GM18873 (cell line): ENCODE measurements at regions not wholly inside any gene's neighbourhood (a gene's known extent, or its start where the extent isn't known, plus 50 kb on each side); places are given as distances from the start of the nearest gene placed in this dataset.
"Not testable (repeated sequence)": the region's sequence is repeated elsewhere in the genome, so short reads cannot be mapped to it uniquely, and the experiment has no call there.

Experiments
- ATAC-seq: cut with Tn5 transposase; IDR thresholded peaks from one replicate; pipeline ENCODE4 v1.9.1; 2021; ENCODE audit warnings: mild to moderate bottlenecking, moderate library complexity, moderate number of reproducible peaks; ENCODE audit not compliant: unreplicated experiment, low FRiP score

DNA sequence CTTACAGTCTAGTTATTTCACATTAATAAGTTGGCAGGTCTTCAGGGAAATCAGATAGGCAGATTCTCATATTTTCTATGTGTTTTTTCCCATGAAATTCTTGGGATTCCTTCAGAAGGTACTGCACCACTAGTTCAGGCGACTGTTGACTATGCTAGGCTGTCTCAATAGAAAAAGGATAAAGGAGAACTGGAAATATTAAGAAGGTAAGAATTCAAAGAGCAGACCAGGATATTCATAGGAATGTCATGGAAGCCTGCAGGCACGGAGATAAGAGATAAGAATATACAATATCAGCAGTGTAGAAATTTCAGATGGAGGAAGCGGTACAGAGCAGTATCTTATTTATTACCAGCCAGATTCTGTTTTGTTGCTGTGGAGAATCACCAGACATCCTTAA lies 432.1 kb upstream of the MDFIC2 start:
- no peak for ATAC-seq

DNA sequence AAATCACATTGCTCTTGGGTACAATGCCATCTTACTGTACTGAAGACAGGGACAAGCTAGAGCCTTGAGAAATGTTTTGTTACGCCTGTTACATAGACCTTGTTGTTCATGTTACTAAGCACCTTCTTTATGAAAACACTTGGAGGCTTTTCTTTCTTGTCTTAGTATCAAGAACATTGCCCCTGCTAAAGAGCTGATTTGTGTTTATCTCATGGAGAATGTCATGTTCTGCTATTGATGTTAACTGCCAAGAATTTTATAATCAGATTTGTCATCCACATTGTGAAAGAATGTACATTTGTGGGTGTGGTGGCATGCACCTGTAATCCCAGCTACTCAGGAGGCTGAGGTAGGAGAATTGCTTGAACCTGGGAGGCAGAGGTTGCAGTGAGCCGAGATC lies 431.3 kb upstream of the MDFIC2 start:
- no peak for ATAC-seq

GRCh38 chr3:70742081-70742480 lies 429.6 kb upstream of the MDFIC2 start:
- no peak for ATAC-seq

- no peak for ATAC-seq
Measured at GRCh38 chr3:70740872-70741271, 428.4 kb upstream of the MDFIC2 start.

DNA sequence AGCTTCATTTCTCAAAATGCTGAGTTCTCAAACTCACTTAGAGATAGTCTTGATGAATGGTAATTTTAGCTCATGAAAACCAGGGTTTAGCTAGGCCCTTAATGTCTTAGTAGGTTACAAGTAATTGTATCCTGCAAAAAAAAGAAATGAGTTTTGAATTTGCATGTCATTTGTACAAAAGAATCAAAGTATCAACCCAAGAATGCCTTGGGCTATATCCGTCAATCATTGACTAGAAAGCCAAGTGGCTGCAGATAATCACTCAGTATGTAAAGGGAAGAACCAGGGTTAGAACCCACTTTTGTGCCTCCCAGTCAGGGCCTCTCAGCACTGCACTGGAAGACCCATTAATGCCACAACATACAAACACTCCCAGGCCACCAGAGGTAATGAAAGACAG lies 427.6 kb upstream of the MDFIC2 start:
- ATAC-seq = no peak

DNA sequence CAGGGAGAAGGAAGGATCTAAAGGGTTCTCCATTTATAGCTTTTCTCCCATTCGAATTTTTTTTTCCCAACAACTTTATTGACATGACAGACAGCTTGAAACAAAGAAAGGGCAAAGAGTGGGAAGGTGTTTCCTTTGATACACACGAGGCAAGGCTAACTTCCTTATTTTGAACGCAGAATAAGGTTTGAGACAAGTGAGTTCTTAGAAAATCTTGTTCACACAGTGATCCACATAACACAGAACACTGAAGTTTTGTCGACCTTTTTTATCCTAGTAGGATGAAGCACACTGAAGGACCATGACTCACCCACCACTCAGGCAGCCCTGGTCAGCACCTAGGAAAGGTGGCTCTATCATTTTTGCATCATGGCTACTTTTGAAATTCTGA lies 425.8 kb upstream of the MDFIC2 start:
- ATAC-seq = no peak

DNA sequence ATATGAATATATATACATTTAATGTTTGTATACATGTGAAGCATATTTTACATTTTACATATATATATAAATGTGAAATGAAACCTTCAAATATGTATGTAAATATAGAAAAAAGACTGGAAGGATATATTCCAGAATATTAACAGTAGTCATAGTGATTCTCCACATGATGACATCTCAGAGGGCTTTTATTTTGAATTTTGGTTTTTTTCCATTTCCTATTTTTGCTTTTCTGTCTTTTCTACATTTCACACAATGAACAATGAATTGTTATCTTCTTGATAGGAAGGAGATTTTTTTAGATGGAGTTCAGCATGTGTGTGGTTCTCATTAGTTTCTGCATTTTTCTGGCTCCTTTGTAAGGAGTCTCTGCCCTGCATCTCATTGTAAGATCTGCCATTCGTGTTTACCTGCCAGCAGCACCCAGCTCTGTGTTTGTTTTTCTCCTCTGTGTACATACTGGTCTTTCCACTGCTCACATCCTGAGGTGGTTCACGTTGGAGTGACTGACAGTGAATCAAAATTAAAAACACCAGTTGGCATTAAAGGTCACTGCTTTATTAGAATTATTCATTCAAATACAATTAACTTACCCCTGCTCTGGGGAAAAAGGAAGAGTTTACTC lies 425.3 kb upstream of the MDFIC2 start:
- no peak for ATAC-seq

GRCh38 chr3:70736009-70736408 lies 423.6 kb upstream of the MDFIC2 start:
- no peak for ATAC-seq

- no peak for ATAC-seq
Measured at GRCh38 chr3:70734756-70735155, 422.3 kb upstream of the MDFIC2 start.

DNA sequence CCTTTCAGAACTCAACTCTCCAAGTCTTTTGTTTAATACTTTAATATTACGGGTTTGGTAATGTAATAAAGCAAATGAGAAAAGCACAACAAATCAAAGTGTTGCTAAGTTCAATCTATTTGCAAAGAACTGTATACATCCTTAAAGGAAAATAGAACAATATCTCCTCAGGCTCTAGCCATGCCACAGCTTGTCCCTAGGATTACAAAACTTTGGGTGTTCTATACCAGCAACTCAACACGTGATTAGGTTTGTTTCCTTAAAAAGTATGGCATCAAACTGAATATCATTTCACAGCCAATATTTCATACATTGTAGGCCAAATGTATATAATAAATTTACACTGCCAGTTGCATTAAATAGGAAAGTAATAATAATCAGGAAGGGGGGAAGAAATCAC lies 418.6 kb upstream of the MDFIC2 start:
- no peak for ATAC-seq

DNA sequence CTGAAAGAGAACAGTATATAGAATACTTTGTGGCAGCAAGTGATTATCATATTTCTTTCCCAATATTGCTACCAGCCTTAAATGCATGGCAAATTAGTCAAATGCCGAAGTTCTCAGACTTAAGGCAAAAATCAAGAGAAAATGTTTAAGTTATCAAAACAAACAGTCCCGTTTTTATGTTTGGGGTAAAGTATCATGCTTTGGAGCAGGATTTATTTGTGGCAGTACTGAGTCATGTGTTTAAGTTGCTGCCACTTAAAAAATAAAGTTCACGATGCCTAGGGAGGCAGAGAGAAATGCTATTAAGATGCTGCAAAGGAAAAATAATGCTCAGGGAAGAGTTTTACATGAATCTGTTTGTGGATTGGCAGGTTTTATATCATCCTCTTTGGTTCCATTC lies 417.4 kb upstream of the MDFIC2 start:
- no peak for ATAC-seq

- ATAC-seq = no peak
Measured at GRCh38 chr3:70728311-70728710, 415.9 kb upstream of the MDFIC2 start.

DNA sequence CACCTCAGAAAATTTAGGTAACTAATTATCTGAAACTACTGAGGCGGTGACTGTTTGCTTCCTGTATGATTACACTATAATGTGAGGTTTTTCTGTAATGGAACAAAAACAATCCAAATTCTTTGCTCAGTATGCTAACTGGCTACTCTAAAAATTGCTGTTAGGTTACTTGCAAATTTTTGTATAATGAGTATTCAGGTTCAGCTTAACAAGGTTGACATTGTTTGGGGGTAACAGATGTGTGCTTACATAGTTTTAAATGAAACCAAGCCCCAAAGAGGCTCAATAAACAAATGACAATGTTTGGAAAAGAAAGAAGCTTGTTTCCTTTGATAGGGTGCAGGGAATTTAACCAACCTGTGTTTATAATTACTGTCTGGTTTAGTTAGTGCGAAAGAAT lies 414.5 kb upstream of the MDFIC2 start:
- ATAC-seq = no peak

GRCh38 chr3:70726096-70726938 lies 413.9 kb upstream of the MDFIC2 start:
- no peak for ATAC-seq

DNA sequence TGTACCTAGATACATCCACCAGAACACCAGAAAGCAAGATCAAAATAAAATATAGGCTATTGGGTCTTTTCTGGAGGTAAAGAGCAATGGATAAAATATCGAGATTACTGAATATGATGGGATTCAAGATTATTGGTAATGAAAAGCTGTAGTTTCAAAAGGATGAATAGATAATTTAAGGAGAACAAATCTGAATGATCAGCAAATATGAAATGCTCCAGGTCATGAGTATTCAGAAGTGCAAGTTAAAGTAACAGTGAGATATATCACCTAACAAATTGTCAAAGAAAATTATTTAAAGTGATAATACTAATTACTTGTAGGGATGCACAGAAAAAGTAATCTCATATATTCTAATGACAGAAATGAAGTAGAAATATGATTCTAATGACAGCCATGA lies 409.6 kb upstream of the MDFIC2 start:
- no peak for ATAC-seq

DNA sequence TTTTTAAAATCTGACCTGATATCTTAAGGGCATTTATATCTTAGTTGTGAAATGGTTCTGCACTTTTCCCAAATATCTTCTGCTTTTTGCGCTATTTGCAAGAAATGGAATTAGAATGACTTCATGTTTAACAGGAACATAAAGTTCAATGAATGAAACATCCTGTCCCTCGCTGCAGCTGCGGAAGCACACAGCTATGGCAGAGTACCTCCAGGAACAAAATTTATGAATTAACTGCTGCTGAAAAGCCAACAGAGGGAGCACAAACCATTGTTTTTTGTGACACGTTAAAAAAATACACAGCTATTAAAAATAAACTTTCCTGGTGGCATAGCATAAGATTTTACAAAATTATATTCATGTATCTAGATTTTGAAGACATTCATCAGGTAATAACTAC lies 404.4 kb upstream of the MDFIC2 start:
- ATAC-seq = no peak

DNA sequence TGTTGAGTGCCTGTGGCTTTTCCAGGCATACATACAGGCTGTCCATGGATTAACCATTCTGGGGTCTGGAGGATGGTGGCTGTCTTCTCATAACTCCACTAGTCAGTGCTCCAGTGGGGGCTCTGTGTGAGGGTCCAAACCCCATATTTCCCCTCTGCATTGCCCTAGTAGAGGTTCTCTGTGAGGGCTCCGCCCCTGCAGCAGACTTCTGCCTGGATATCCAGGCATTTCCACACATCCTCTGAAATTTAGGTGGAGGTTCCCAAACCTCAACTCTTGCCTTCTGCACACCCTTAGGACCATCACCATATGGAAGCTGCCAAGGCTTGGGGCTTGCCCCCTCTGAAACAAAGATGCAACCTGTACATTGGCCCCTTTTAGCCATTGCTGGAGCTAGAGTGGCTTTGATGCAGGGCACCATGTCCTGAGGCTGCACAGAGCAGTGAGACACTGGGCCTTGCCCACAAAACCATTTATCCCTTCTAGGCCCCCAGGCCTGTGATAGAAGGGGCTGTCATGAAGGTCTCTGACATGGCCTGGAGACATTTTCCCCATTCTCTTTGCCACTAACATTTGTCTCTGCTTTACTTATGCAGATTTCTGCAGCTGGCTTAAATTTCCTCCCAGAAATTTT lies 400.1 kb upstream of the MDFIC2 start:
- no peak for ATAC-seq

DNA sequence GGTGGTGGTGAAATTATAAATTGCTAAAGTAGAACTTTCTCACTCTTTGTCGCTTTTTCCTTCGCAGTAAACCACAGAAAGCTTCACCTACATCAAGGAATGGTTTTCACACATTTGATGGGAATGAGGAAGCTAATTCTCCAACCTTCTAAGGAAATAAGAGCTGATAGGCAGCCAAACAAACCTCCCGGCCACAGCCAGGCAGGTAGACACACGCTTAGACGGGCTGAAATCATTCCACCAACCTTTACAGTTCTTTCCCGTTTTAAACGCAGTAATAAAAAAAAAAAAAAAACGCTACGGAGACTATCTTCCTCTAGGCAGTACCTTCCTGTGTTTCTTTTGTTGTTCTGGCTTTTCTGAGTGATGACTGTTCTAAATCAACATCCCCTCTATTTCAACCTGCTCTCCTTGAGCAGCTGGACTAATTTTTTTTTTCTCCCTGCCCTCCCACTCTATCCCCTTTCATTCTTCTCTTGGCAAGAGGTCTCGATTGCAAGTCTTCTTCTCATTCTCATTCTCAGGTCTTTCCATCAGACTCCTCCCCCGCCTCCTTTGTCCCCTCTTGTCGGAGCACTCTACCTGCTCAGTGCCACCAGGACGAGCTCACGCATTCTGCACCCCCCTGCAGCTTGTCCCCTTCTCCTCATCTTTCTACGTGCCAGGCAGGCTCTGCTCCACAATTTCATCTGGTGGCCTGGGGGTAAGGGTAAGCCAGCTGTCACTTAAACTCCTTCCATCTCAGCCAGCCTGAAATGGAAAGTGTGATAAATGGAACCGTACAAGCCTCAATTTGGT lies 391.1 kb upstream of the MDFIC2 start:
- ATAC-seq = no peak

DNA sequence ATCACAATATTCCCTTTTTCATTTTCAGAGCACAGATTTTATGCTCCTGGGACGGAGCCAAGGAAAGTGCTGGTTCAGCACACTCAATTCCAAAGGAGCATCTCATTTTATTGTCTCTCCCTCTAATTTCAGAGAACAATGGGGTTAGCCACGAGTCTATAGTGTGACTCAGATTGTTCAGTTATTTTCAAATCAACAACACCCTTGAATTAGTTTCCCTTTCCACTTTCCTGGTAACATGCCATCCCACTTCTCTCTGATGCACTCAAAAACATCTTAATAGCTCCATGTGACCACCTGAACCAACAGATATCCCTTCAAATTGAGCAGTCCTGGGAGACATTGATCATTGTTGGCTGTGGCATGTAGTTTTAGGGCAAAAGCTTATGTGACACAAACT lies 389.7 kb upstream of the MDFIC2 start:
- ATAC-seq = no peak

DNA sequence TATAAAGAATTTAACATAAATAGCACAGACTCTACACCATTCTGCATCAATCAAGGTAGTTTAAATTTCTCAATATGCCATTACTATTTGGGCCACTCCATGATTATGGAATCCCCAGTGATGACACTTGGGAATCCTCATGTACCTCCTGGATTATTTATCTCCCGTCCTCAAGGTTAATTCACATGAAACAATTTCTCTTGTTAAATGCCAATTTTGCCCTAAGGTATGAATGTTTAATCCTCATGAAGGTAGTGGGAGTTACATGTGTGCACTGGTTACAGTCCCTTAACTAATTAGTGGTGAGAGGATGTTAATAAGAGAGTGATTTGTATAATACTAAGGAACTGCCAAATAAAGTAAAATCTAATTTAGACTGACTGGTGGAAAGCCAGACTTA lies 372.3 kb upstream of the MDFIC2 start:
- ATAC-seq = no peak

DNA sequence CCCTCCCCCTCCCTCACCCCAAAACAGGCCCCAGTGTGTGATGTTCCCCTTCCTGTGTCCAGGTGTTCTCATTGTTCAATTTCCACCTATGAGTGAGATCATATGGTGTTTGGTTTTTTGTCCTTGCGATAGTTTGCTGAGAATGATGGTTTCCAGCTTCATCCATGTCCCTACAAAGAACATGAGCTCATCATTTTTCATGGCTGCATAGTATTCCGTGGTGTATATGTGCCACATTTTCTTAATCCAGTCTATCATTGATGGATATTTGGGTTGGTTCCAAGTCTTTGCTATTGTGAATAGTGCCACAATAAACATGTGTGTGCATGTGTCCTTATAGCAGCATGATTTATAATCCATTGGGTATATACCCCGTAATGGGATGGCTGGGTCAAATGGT lies 363.4 kb upstream of the MDFIC2 start:
- ATAC-seq = not testable (repeated sequence)
